ENCODE measurements at regions not wholly inside any gene's neighbourhood (a gene's known extent, or its start where the extent isn't known, plus 50 kb on each side); places are given as distances from the start of the nearest gene placed in this dataset.

GRCh38 chr11:131165036-131165435, 205.4 kb upstream of the NTM start:
- no peak overlapping the region for H3K27ac ChIP-seq
- no peak for TF ChIP-seq CTCF (conservative IDR thresholded peaks at IDR 0.05)

- no peak for TF ChIP-seq CTCF (conservative IDR thresholded peaks at IDR 0.05)
- no peak overlapping the region for H3K27ac ChIP-seq
Measured at GRCh38 chr11:131168839-131169713, 201.3 kb upstream of the NTM start.

- H3K27ac ChIP-seq, result no peak overlapping the region
Measured at GRCh38 chr11:131172011-131172410, 198.4 kb upstream of the NTM start.

GRCh38 chr11:131178020-131178419, 192.4 kb upstream of the NTM start:
- TF ChIP-seq CTCF (conservative IDR thresholded peaks at IDR 0.05), result no peak
- no peak overlapping the region for H3K27ac ChIP-seq

More at GRCh38 chr11:131172011-131172410, 198.4 kb upstream of the NTM start:
- TF ChIP-seq CTCF (conservative IDR thresholded peaks at IDR 0.05), result no peak

GRCh38 chr11:131178596-131178995, 191.8 kb upstream of the NTM start:
- TF ChIP-seq CTCF (conservative IDR thresholded peaks at IDR 0.05), result no peak
- H3K27ac ChIP-seq, result no peak overlapping the region

- no peak for TF ChIP-seq CTCF (conservative IDR thresholded peaks at IDR 0.05)
- H3K27ac ChIP-seq, result no peak overlapping the region
Measured at GRCh38 chr11:131179836-131180235, 190.6 kb upstream of the NTM start.

- H3K27ac ChIP-seq, result no peak overlapping the region
- no peak for TF ChIP-seq CTCF (conservative IDR thresholded peaks at IDR 0.05)
Measured at GRCh38 chr11:131185915-131186314, 184.5 kb upstream of the NTM start.

All from VCaP (cell line).